Neural cell (in vitro differentiated cells): ENCODE measurements at regions not wholly inside any gene's neighbourhood (a gene's known extent, or its start where the extent isn't known, plus 50 kb on each side); places are given as distances from the start of the nearest gene placed in this dataset.

ENCODE experiments used
- H2AFZ ChIP-seq: fragments of 200-600, 300-800 bp; sonication (generic), shearing (Covaris generic); 2 replicates; pipeline ENCODE4 v1.6.0; 2014; ENCODE audit warnings: low read depth, mild to moderate bottlenecking, antibody characterized with exemption, low read length, moderate library complexity
- H3F3A ChIP-seq: fragments of 200-600 bp; shearing (Covaris generic); 2 replicates; pipeline ENCODE4 v1.6.1; 2016; ENCODE audit warnings: mild to moderate bottlenecking, moderate library complexity, mixed read lengths, antibody characterized with exemption, low read length; ENCODE audit not compliant: insufficient read depth, poor library complexity, severe bottlenecking
- H3K27ac ChIP-seq: fragments of 200-600, 300-800 bp; sonication (generic), shearing (Covaris generic); 2 replicates; pipeline ENCODE4 v1.5.1; 2014; ENCODE audit warnings: mild to moderate bottlenecking, low read length, moderate library complexity
- H3K27me3 ChIP-seq: fragments of 300-800, 200-600 bp; sonication (generic), shearing (Covaris generic); 2 replicates; pipeline ENCODE4 v1.6.0; 2014; ENCODE audit warnings: mild to moderate bottlenecking, low read depth, low read length, moderate library complexity; ENCODE audit not compliant: insufficient read depth
- H3K36me3 ChIP-seq: fragments of 300-800, 200-600 bp; sonication (generic), shearing (Covaris generic); 2 replicates; pipeline ENCODE4 v1.5.1; 2014; ENCODE audit warnings: mild to moderate bottlenecking, antibody characterized with exemption, low read length, moderate library complexity; ENCODE audit not compliant: insufficient read depth
- H3K4me2 ChIP-seq: fragments of 300-800, 200-600 bp; sonication (generic), shearing (Covaris generic); 2 replicates; pipeline ENCODE4 v1.6.0; 2014; ENCODE audit warnings: mild to moderate bottlenecking, low read length
- H3K4me3 ChIP-seq: fragments of 300-800, 200-600 bp; sonication (generic), shearing (Covaris generic); 2 replicates; pipeline ENCODE4 v1.5.1; 2014; ENCODE audit warnings: mild to moderate bottlenecking, low read length, moderate library complexity
- H3K79me2 ChIP-seq: fragments of 200-600 bp; shearing (Covaris generic); replicated peaks from 2 replicates; pipeline ENCODE4 v1.6.0; 2014; ENCODE audit warnings: mild to moderate bottlenecking, low read length, moderate library complexity; ENCODE audit not compliant: insufficient read depth
- H3K9ac ChIP-seq: fragments of 300-800, 200-600 bp; sonication (generic), shearing (Covaris generic); 2 replicates; pipeline ENCODE4 v1.6.1; 2016; ENCODE audit warnings: mild to moderate bottlenecking, low read length, mixed read lengths
- H3K9me2 ChIP-seq: fragments of 200-600 bp; shearing (Covaris generic); 2 replicates; pipeline ENCODE4 v1.6.1; 2016; ENCODE audit warnings: mild to moderate bottlenecking, low read length, mixed read lengths; ENCODE audit not compliant: insufficient read depth
- H3K9me3 ChIP-seq: fragments of 200-600, 300-800 bp; sonication (generic), shearing (Covaris generic); 2 replicates; pipeline ENCODE4 v1.6.1; 2016; ENCODE audit warnings: mild to moderate bottlenecking, mixed run types, low read length, moderate library complexity, mixed read lengths
- H4K20me1 ChIP-seq: fragments of 200-600 bp; shearing (Covaris generic); 2 replicates; pipeline ENCODE4 v1.6.1; 2016; ENCODE audit warnings: mild to moderate bottlenecking, mixed run types; ENCODE audit not compliant: insufficient read depth
- EP300 ChIP-seq: fragments of 450-650 bp; conservative IDR thresholded peaks from 2 replicates; pipeline ENCODE4 v1.6.1; 2014; ENCODE audit warnings: antibody characterized with exemption, mild to moderate bottlenecking, moderate library complexity; ENCODE audit not compliant: poor library complexity, severe bottlenecking
- EZH2 ChIP-seq: fragments of 200-600, 300-800 bp; shearing (Covaris generic), sonication (generic); IDR thresholded peaks from 2 replicates; pipeline ENCODE4 v1.6.1; 2014; ENCODE audit warnings: antibody characterized with exemption, low read length, borderline replicate concordance, mild to moderate bottlenecking; ENCODE audit not compliant: insufficient read depth, poor library complexity, severe bottlenecking
- MXI1 ChIP-seq: fragments of 450-650 bp; conservative IDR thresholded peaks from 2 replicates; pipeline ENCODE4 v1.6.1; 2014; ENCODE audit warnings: antibody characterized with exemption, mild to moderate bottlenecking; ENCODE audit not compliant: poor library complexity, severe bottlenecking
- POLR2AphosphoS5 ChIP-seq: IDR thresholded peaks from 2 replicates; pipeline ENCODE4 v1.6.1; 2012
- RAD21 ChIP-seq: fragments of 450-650 bp; conservative IDR thresholded peaks from 2 replicates; pipeline ENCODE4 v1.6.1; 2014; ENCODE audit warnings: antibody characterized with exemption, mild to moderate bottlenecking, moderate library complexity
- SMC3 ChIP-seq: fragments of 450-650 bp; conservative IDR thresholded peaks from 2 replicates; pipeline ENCODE4 v1.6.1; 2014; ENCODE audit warnings: antibody characterized with exemption, mild to moderate bottlenecking, moderate library complexity; ENCODE audit not compliant: poor library complexity
- TAF1 ChIP-seq: IDR thresholded peaks from 2 replicates; pipeline ENCODE4 v1.6.1; 2012; ENCODE audit warnings: low read depth
- TF ChIP-seq, protein P1 (sequence below): fragments of 450-650 bp; IDR thresholded peaks from 2 replicates; pipeline ENCODE4 v1.5.1; 2014; ENCODE audit warnings: antibody characterized with exemption, mild to moderate bottlenecking, moderate library complexity; ENCODE audit not compliant: poor library complexity, severe bottlenecking
- TF ChIP-seq, protein P2 (sequence below): IDR thresholded peaks from 2 replicates; pipeline ENCODE4 v1.6.1; 2012; ENCODE audit warnings: borderline replicate concordance

GRCh38 chr2:13462464-13462863 lies 745.7 kb downstream of the TRIB2 start:
- TF ChIP-seq EP300, result no peak
- TF ChIP-seq, protein P1, sequence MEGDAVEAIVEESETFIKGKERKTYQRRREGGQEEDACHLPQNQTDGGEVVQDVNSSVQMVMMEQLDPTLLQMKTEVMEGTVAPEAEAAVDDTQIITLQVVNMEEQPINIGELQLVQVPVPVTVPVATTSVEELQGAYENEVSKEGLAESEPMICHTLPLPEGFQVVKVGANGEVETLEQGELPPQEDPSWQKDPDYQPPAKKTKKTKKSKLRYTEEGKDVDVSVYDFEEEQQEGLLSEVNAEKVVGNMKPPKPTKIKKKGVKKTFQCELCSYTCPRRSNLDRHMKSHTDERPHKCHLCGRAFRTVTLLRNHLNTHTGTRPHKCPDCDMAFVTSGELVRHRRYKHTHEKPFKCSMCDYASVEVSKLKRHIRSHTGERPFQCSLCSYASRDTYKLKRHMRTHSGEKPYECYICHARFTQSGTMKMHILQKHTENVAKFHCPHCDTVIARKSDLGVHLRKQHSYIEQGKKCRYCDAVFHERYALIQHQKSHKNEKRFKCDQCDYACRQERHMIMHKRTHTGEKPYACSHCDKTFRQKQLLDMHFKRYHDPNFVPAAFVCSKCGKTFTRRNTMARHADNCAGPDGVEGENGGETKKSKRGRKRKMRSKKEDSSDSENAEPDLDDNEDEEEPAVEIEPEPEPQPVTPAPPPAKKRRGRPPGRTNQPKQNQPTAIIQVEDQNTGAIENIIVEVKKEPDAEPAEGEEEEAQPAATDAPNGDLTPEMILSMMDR, result no peak
- TF ChIP-seq SMC3, result no peak
- TF ChIP-seq MXI1, result no peak
- TF ChIP-seq POLR2AphosphoS5, result no peak
- TF ChIP-seq, protein P2, sequence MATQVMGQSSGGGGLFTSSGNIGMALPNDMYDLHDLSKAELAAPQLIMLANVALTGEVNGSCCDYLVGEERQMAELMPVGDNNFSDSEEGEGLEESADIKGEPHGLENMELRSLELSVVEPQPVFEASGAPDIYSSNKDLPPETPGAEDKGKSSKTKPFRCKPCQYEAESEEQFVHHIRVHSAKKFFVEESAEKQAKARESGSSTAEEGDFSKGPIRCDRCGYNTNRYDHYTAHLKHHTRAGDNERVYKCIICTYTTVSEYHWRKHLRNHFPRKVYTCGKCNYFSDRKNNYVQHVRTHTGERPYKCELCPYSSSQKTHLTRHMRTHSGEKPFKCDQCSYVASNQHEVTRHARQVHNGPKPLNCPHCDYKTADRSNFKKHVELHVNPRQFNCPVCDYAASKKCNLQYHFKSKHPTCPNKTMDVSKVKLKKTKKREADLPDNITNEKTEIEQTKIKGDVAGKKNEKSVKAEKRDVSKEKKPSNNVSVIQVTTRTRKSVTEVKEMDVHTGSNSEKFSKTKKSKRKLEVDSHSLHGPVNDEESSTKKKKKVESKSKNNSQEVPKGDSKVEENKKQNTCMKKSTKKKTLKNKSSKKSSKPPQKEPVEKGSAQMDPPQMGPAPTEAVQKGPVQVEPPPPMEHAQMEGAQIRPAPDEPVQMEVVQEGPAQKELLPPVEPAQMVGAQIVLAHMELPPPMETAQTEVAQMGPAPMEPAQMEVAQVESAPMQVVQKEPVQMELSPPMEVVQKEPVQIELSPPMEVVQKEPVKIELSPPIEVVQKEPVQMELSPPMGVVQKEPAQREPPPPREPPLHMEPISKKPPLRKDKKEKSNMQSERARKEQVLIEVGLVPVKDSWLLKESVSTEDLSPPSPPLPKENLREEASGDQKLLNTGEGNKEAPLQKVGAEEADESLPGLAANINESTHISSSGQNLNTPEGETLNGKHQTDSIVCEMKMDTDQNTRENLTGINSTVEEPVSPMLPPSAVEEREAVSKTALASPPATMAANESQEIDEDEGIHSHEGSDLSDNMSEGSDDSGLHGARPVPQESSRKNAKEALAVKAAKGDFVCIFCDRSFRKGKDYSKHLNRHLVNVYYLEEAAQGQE, result no peak
- TF ChIP-seq RAD21, result no peak
- TF ChIP-seq TAF1, result no peak
- no peak for TF ChIP-seq EZH2
- H3K27me3 ChIP-seq, result no peaks in the 10 kb centered on the region
- H3K9me3 ChIP-seq, result no peaks in the 10 kb centered on the region
- H2AFZ ChIP-seq, result no peak overlapping the region
- H3K36me3 ChIP-seq, result no peaks in the 10 kb centered on the region
- H3K79me2 ChIP-seq, result no peaks in the 10 kb centered on the region
- no peaks in the 10 kb centered on the region for H3F3A ChIP-seq
- H3K9ac ChIP-seq, result no peak overlapping the region
- no peaks in the 10 kb centered on the region for H4K20me1 ChIP-seq
- no peak overlapping the region for H3K4me2 ChIP-seq
- no peak overlapping the region for H3K4me3 ChIP-seq
- H3K27ac ChIP-seq, result no peak overlapping the region
- H3K9me2 ChIP-seq, result no peaks in the 10 kb centered on the region

DNA sequence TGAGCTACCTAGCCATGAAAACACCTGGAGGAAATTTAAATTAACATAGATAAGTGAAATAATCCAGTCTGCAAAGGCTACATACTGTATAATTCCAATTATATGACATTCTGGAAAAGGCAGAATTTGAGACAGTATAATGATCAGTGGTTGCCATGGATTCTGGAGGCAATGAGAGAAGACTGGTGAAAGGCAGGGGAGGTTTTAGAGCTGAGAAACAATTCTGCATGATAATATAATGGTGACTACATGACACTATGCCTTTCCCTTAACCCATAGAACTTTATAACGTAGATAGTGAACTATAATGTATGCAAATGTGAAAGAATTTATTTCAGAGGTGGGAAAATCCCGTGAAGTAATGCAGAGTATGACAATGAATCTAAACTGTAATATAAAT lies 749.3 kb downstream of the TRIB2 start:
- Histone ChIP-seq H3K79me2 (no peaks in the 10 kb centered on the region), H3K9ac (no peak overlapping the region), H3K9me2 (no peaks in the 10 kb centered on the region), H3K27ac (peak overlapping the region; percentile 61), H3K9me3 (no peaks in the 10 kb centered on the region), H3K27me3 (no peaks in the 10 kb centered on the region), H3F3A (peaks cover 7% of the 10 kb centered on the region), H3K4me2 (peak overlapping the region; percentile 21), H3K4me3 (peak overlapping the region; percentile 23), H2AFZ (no peak overlapping the region), H4K20me1 (no peaks in the 10 kb centered on the region), H3K36me3 (no peaks in the 10 kb centered on the region)
- TF ChIP-seq EZH2 (no peak), POLR2AphosphoS5 (no peak), SMC3 (no peak), MXI1 (no peak), RAD21 (no peak), TAF1 (no peak), EP300 (peak; percentile 56)
- TF ChIP-seq, protein P1, result no peak
- TF ChIP-seq, protein P2, result peak; percentile 43
